HUES64 (cell line): ENCODE measurements at regions not wholly inside any gene's neighbourhood (a gene's known extent, or its start where the extent isn't known, plus 50 kb on each side); places are given as distances from the start of the nearest gene placed in this dataset.

ENCODE experiments used
- H3K27ac ChIP-seq: 2 replicates; pipeline ENCODE4 v1.7.0; 2013; ENCODE audit warnings: low read depth, low read length, inconsistent platforms
- H3K27me3 ChIP-seq: 2 replicates; pipeline ENCODE4 v1.6.1; 2013; ENCODE audit warnings: mild to moderate bottlenecking, low read length; ENCODE audit not compliant: insufficient read depth
- H3K36me3 ChIP-seq: 2 replicates; pipeline ENCODE4 v1.6.1; 2013; ENCODE audit warnings: mild to moderate bottlenecking, low read length; ENCODE audit not compliant: insufficient read depth
- H3K4me1 ChIP-seq: 2 replicates; pipeline ENCODE4 v1.6.1; 2013; ENCODE audit warnings: mild to moderate bottlenecking, low read length, moderate library complexity; ENCODE audit not compliant: insufficient read depth
- H3K4me3 ChIP-seq: 2 replicates; pipeline ENCODE4 v1.5.1; 2013; ENCODE audit warnings: mild to moderate bottlenecking, low read length, moderate library complexity
- H3K9ac ChIP-seq: 2 replicates; pipeline ENCODE4 v1.6.1; 2013; ENCODE audit warnings: mild to moderate bottlenecking, low read depth, low read length
- H3K9me3 ChIP-seq: 2 replicates; pipeline ENCODE4 v1.6.1; 2013; ENCODE audit warnings: low read depth, low read length; ENCODE audit not compliant: insufficient read depth
- WGBS: fragments of 150-250, 120-280 bp; methylation state at CpG from one replicate; pipeline ENCODE4 v1.1.7; 2013; ENCODE audit warnings: missing lambda C conversion rate; 5-methylcytosine and 5-hydroxymethylcytosine counted together

DNA sequence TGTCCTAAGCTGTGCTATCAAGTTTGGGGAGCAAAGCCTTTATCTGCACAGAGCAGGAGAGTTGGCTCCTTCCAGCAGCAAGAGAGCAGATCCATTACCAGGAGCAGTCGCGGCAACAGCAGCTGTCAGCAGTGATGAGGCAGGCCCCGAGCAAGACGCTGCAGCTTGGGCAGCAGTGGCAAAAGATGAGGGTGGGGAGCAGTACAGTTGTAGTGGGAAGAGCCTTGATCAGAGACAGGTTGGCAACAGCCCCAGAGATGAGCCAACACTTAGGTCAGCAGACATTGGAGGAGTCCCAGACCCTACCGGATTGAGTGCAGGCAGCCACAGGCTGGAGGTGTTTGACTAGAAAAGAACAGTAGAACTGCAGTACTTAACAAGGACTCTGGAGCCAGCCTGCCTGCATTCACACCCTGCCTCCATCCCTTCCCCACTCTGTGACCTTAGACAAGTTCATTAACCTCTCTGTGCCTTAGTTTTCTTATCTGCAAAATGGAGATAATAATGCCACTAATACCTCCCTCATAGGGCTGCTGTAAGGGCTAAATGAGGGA is 117.1 kb upstream of the SERTAD2 start:
- Histone ChIP-seq H3K27ac (no peak overlapping the region), H3K9me3 (peaks cover 6% of the 10 kb centered on the region; the same call in 1 of the 2 replicates), H3K9ac (no peak overlapping the region), H3K4me1 (peaks cover 18% of the 10 kb centered on the region), H3K4me3 (no peak overlapping the region), H3K36me3 (no peaks in the 10 kb centered on the region), H3K27me3 (peaks cover 45% of the 10 kb centered on the region)
- 79% methylated on average over 5 of the region's 5 CpGs for WGBS

DNA sequence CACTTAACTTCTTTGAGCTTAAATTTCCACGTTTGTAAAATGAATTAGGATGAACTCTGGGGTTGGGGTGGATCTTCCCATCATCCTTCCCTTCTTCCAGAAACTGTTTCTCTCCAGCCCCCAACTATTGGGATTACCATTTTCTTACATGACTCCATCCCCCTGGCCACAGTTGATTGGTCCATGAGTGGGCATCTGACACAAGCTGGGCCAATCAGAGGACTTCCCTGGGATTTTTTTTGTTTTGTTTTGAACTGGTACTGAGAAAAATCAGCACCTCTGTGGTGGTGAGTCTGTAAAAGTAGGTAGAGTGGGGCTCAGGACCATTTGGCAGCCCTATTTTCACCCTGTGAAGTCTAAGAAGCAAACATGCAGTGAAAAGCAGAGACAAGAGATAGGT is 118.0 kb upstream of the SERTAD2 start:
- Histone ChIP-seq H3K36me3 (no peaks in the 10 kb centered on the region), H3K4me3 (no peak overlapping the region), H3K27me3 (peaks cover 36% of the 10 kb centered on the region), H3K4me1 (peaks cover 17% of the 10 kb centered on the region), H3K9ac (no peak overlapping the region), H3K9me3 (peaks cover 6% of the 10 kb centered on the region; the same call in 1 of the 2 replicates), H3K27ac (no peak overlapping the region)
- 86% methylated on average over 1 of the region's 1 CpG for WGBS

DNA sequence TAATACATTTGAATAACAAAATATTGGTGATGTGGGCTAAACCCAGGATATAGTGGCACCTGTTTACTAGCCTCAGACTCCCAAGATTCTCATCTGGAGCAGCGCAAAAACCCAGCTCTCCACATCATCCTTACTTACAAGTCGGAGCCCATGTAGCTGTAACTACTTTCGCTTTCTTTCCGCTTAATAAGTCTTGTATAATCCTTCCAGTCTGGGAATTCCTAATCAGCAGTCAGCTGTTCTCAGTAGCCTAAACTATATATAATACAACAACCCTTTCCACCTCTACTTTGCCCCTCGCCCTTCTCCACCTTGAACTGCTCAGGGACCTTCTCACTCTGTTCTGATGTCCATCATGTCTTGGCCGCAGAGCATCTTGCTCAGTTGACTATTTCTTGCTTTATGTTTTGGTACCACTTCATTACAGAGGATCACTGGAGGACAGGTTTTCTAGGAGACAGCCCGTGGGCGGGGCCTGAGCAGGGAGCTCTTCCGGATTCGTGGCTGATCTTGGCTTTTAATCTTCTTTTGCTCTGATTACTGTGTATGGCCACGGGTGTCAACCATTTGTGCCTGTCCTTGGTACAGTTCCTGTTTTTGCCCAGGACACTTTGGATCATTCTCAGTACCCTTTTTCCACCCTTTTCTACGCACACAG is 119.9 kb upstream of the SERTAD2 start:
- Histone ChIP-seq H3K9me3 (peaks cover 6% of the 10 kb centered on the region; the same call in 1 of the 2 replicates), H3K36me3 (no peaks in the 10 kb centered on the region), H3K4me3 (no peak overlapping the region), H3K27me3 (peaks cover 21% of the 10 kb centered on the region), H3K27ac (no peak overlapping the region), H3K9ac (no peak overlapping the region), H3K4me1 (peaks cover 9% of the 10 kb centered on the region)
- 90% methylated on average over 12 of the region's 12 CpGs for WGBS

DNA sequence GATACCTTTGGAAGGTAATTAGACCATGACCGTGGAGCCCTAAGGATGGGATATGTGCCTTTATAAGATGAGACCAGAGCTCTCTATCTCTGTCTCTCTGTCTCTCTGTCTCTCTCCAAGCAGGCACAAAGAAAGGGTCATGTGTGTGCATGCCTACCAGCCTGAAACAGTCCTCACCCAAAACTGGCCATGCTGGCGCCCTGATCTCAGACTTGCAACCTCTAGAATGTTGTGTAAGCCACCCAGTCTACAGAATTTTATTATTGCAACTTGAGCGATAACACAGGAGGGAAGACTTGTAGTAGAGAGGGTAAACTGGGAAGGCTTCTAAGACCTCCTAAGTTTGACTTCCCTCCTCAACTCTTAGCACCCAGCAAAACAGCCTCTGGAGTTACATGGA is 124.1 kb upstream of the SERTAD2 start:
- H3K4me3 ChIP-seq: no peak overlapping the region

DNA sequence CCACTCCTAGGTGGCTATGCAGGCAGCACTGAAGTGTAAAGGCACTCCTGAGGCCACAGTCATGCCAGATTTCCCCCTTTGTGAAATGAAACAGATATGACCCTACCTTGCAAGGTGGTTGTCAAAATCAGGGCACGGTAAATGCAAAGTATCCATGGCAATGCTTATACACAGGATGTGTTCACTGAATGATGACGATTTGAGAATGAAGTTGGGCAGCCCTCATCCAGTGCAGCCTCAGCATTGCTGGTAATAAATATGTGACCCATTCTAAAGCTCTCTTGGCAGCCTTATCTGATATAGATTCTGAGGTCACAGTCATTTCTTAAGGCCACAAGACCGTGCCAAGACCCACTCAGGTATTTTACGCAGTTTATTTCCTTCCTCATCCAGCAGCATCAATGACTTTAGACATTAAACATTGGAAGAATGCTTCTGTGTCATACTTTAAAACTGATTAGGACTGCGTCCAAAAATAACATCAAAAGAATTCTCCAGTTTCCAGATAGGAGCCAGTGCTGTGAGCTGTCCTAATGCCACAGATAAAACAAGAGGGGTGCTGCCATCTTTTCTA is 125.5 kb upstream of the SERTAD2 start:
- Histone ChIP-seq H3K27ac (no peak overlapping the region), H3K9ac (no peak overlapping the region), H3K27me3 (no peaks in the 10 kb centered on the region), H3K4me3 (no peak overlapping the region), H3K9me3 (peaks cover 6% of the 10 kb centered on the region; the same call in 1 of the 2 replicates), H3K4me1 (no peaks in the 10 kb centered on the region), H3K36me3 (no peaks in the 10 kb centered on the region)
- 94% methylated on average over 5 of the region's 5 CpGs for WGBS

More for the DNA sequence above, 124.1 kb upstream of the SERTAD2 start:
- no peaks in the 10 kb centered on the region for H3K36me3 ChIP-seq
- H3K4me1 ChIP-seq: no peaks in the 10 kb centered on the region
- no peak overlapping the region for H3K27ac ChIP-seq
- WGBS: 91% methylated on average over 2 of the region's 3 CpGs
- no peaks in the 10 kb centered on the region for H3K27me3 ChIP-seq
- H3K9ac ChIP-seq: no peak overlapping the region
- H3K9me3 ChIP-seq: peaks cover 6% of the 10 kb centered on the region; the same call in 1 of the 2 replicates

DNA sequence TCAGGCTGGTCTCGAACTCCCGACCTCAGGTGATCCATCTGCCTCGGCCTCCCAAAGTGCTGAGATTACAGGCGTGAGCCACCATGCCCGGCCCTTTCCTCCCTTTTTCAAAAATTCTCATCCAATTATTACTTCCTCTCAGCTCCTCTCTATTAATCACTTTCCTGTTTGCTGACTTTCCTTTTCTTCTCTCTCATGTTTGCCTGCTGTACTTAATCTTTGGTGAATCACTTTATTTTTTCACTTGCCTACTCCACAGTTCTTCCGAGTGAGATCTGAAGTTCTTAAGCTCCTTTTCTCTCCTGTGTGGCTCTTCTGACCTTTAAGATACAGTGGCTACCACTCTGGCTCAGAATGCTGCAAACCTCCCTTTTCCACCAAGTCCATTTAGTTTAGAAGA is 126.3 kb upstream of the SERTAD2 start:
- Histone ChIP-seq H3K9me3 (peaks cover 6% of the 10 kb centered on the region; the same call in 1 of the 2 replicates), H3K27ac (no peak overlapping the region), H3K27me3 (no peaks in the 10 kb centered on the region), H3K36me3 (no peaks in the 10 kb centered on the region), H3K9ac (no peak overlapping the region), H3K4me1 (no peaks in the 10 kb centered on the region), H3K4me3 (no peak overlapping the region)
- WGBS: 96% methylated on average over 6 of the region's 6 CpGs

DNA sequence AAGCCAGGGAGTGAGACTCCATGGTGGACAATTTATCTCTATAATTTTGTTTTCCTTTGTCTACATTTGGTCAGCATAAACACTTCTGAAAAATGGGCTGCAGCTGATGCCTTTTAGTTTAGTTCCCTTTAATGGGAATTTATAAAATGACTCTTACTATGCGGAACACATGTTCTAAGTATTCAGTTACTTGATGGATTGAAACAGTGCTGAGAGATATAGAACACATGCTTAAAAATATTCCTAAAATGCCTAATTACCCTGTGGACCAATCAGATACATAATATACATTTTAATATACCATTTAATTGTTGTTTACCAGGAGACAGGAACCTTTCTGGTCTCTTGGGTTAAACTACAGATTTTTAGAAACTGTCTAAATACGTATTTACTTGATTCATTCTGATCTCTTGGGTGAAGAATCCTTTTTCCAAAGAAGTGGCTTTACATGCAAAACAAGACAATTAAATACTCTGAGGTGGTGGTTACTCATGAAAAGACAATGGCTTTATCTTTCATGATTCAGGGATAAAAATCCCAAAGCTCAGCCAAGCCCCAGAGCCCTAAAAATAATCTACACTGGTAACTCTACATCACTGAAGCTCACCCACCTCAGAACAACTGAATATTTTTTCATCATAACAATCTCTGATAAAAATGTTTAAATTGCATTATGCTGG is 128.1 kb upstream of the SERTAD2 start:
- 100% methylated on average over 2 of the region's 2 CpGs for WGBS
- H3K27ac ChIP-seq: no peak overlapping the region
- no peaks in the 10 kb centered on the region for H3K4me1 ChIP-seq
- no peaks in the 10 kb centered on the region for H3K36me3 ChIP-seq
- no peak overlapping the region for H3K4me3 ChIP-seq
- no peaks in the 10 kb centered on the region for H3K9me3 ChIP-seq
- H3K27me3 ChIP-seq: no peaks in the 10 kb centered on the region
- no peak overlapping the region for H3K9ac ChIP-seq

DNA sequence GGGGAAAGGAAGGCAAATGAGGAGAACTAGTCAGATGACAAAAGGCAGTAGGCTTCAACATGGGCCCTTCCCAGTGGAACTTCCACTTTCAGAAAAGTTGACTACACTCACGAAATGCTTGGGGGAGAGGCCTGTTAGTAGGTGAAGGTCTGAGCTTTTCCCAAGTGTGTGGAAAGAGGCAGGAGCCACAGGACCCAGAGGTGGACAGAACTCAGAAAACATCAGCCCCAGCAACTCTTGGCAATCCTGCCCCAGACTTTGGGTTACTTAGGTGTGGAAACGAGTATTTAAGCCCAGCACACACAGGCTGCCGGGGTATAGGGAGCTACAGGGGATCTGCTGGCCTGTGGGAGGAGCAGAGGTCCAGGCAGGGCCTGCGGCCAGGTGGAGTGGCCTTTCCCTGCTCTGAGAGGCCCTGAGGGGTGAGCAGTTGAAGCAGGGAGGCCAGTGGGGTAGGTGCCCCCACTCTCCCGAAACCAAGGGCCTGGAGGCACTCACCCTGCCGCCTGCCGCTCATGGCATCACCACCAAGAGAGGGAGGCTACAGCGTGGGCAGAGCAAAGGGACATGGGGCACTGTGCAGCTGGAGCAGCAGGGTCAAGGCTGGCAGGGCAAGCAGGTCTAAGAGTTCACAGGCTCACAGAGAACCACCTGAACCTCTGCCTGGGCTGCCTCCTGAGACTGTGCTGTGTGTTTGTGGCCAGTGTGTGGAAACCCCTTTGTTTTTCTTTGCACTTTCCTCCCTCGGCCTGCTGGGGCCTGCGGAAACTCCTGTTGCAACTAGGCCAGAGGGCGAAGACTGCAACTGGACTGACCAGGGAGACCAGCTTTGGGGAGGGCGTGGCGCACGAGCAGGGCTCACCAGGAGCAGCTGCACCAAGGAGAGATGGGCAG is 130.7 kb upstream of the SERTAD2 start:
- Histone ChIP-seq H3K4me3 (no peak overlapping the region), H3K9ac (no peak overlapping the region), H3K4me1 (no peaks in the 10 kb centered on the region), H3K36me3 (no peaks in the 10 kb centered on the region), H3K9me3 (no peaks in the 10 kb centered on the region), H3K27me3 (no peaks in the 10 kb centered on the region), H3K27ac (no peak overlapping the region)
- 92% methylated on average over 14 of the region's 14 CpGs for WGBS

DNA sequence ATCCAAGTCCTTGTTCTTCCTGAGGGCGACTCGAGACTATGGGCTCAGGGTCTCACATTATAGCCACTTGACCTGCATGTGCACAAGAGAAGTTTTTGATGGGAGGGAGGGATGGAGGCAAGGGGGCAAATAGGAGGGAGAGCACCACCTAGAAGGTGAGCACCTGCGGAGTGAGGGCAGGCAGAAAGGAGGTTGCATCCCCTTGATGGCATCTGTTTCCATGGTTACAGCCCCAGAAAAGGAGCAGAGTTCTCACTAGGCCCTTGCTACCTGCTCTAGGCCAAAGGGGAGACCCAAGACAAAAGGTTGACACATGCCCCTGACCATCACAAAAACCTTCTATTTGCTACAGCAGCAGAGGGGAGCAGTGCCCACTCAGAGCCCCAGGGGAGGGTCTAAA is 131.5 kb upstream of the SERTAD2 start:
- no peaks in the 10 kb centered on the region for H3K9me3 ChIP-seq
- no peak overlapping the region for H3K27ac ChIP-seq
- WGBS: 97% methylated on average over 3 of the region's 3 CpGs
- H3K4me3 ChIP-seq: no peak overlapping the region
- H3K36me3 ChIP-seq: no peaks in the 10 kb centered on the region
- H3K4me1 ChIP-seq: 0 out of 2 replicates have a peak, but pooled peaks cover 6% of the 10 kb centered on the region
- no peaks in the 10 kb centered on the region for H3K27me3 ChIP-seq
- no peak overlapping the region for H3K9ac ChIP-seq

DNA sequence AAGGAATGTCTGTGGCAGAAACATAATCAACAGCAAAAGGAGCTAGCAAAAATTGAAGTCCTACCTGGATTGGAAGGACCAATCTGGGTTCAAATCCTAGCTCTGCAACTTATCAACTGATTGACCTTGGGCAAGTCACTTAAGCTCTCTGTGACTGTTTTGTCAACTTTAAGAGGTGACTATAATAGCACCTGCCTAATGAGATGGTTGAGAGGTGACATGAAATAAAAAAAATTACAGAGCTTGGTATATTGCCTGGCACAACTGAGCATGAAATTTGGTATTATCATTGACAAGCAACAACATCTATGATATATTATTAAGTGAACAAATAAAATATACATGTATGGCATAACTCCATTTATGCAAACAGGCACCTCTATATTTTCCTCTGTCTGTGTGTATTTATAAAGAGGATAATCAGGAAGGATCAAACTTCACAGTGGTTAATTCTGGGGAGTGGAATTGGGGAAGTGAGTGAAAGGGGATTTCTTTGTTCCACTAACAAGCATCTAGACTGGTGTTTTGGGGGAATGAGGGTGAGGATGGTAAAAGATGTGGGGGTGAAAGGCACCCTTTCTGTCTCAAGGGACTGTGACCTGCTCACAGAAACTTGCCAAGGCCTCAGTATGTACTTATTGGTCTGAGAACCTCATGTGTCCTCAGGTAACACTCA is 132.8 kb upstream of the SERTAD2 start:
- Histone ChIP-seq H3K36me3 (no peaks in the 10 kb centered on the region), H3K9ac (no peak overlapping the region), H3K27ac (no peak overlapping the region), H3K4me1 (0 out of 2 replicates have a peak, but pooled peaks cover 7% of the 10 kb centered on the region), H3K27me3 (no peaks in the 10 kb centered on the region), H3K9me3 (no peaks in the 10 kb centered on the region), H3K4me3 (no peak overlapping the region)
